PC-3 (cell line): ENCODE measurements at regions not wholly inside any gene's neighbourhood (a gene's known extent, or its start where the extent isn't known, plus 50 kb on each side); places are given as distances from the start of the nearest gene placed in this dataset.
A peak's percentile ranks its signal among the peaks of the same experiment; 100 is the strongest.

ENCODE experiments used
- ATAC-seq: fragments of 200-7000 bp; cut with Tn5 transposase; 2 replicates; pipeline ENCODE4 v1.9.1; 2020; ENCODE audit warnings: mild to moderate bottlenecking, moderate library complexity
- BruUV-seq: library from RNA; stranded (reverse); fragments of 400-500 nt; replicated peaks from 2 replicates; lab custom pipeline; 2021; lab: Mats Ljungman, UMichigan
- CTCF ChIA-PET: fragments of 300-600 bp; sonication (Branson Sonifier 250); formaldehyde crosslinking; loops from one replicate; lab custom pipeline; 2022; ENCODE audit warnings: antibody characterized with exemption; lab: Charles Lee
- POLR2A ChIA-PET: fragments of 300-600 bp; sonication (Branson Sonifier 250); formaldehyde crosslinking; loops from one replicate; lab custom pipeline; 2022; ENCODE audit warnings: antibody characterized with exemption; ENCODE audit not compliant: unreplicated experiment; lab: Charles Lee
- DNase-seq: peaks from one replicate; pipeline ENCODE4 v3.0.0-alpha.2; 2015
- H2AFZ ChIP-seq: fragments of 300-600 bp; sonication (generic); 2 replicates; pipeline ENCODE4 v1.6.0; 2016; ENCODE audit warnings: antibody characterized with exemption, low read length
- H3F3A ChIP-seq: fragments of 300-600 bp; sonication (generic); one replicate; pipeline ENCODE4 v1.6.0; 2017; ENCODE audit warnings: antibody characterized with exemption, low read length, control low read depth, mild to moderate bottlenecking; ENCODE audit not compliant: unreplicated experiment
- H3K27ac ChIP-seq: fragments of 300-600 bp; sonication (generic); 2 replicates; pipeline ENCODE4 v1.5.1; 2016; ENCODE audit warnings: mild to moderate bottlenecking, low read length
- H3K27me3 ChIP-seq: fragments of 300-600 bp; sonication (generic); 2 replicates; pipeline ENCODE4 v1.6.1; 2016; ENCODE audit warnings: low read length, mixed read lengths
- H3K36me3 ChIP-seq: fragments of 300-600 bp; sonication (generic); 2 replicates; pipeline ENCODE4 v1.6.1; 2016; ENCODE audit warnings: low read depth, mixed run types, low read length, mixed read lengths
- H3K4me1 ChIP-seq: fragments of 300-600 bp; sonication (generic); 2 replicates; pipeline ENCODE4 v1.5.1; 2016; ENCODE audit warnings: low read length; ENCODE audit not compliant: insufficient read depth
- H3K4me2 ChIP-seq: fragments of 300-600 bp; sonication (generic); 2 replicates; pipeline ENCODE4 v1.6.0; 2016; ENCODE audit warnings: low read length
- H3K4me3 ChIP-seq: fragments of 300-600 bp; sonication (generic); 2 replicates; pipeline ENCODE4 v1.5.1; 2016; ENCODE audit warnings: mild to moderate bottlenecking, low read length, mixed read lengths
- H3K79me2 ChIP-seq: fragments of 300-600 bp; sonication (generic); 2 replicates; pipeline ENCODE4 v1.6.1; 2017; ENCODE audit warnings: low read length, mixed read lengths
- H3K9ac ChIP-seq: fragments of 300-600 bp; sonication (generic); 2 replicates; pipeline ENCODE4 v1.6.0; 2016; ENCODE audit warnings: mild to moderate bottlenecking, low read length
- H3K9me2 ChIP-seq: fragments of 300-600 bp; sonication (generic); replicated peaks from 2 replicates; pipeline ENCODE4 v1.6.1; 2016; ENCODE audit warnings: mixed run types, low read length, mixed read lengths
- H3K9me3 ChIP-seq: fragments of 300-600 bp; sonication (generic); 2 replicates; pipeline ENCODE4 v1.6.1; 2016; ENCODE audit warnings: low read length, mixed read lengths
- H4K20me1 ChIP-seq: fragments of 300-600 bp; sonication (generic); 2 replicates; pipeline ENCODE4 v1.6.1; 2016; ENCODE audit warnings: low read length, mixed read lengths
- EZH2 ChIP-seq: fragments of 300-600 bp; sonication (generic); IDR thresholded peaks from one replicate; pipeline ENCODE4 v1.6.1; 2017; ENCODE audit warnings: antibody characterized with exemption, mild to moderate bottlenecking, low read length; ENCODE audit not compliant: unreplicated experiment
- EZH2phosphoT487 ChIP-seq: fragments of 300-600 bp; sonication (generic); IDR thresholded peaks from 2 replicates; pipeline ENCODE4 v1.6.1; 2018; ENCODE audit warnings: mild to moderate bottlenecking, antibody characterized with exemption, low read length, borderline replicate concordance
- intact Hi-C: fragments of 100-400 bp; cut with micrococcal nuclease; formaldehyde crosslinking; loops from 2 replicates; pipeline ENCODE4 v1.9.0; 2023
- TF ChIP-seq, protein P1 (sequence below): fragments of 300-600 bp; sonication (generic); conservative IDR thresholded peaks from 2 replicates; pipeline ENCODE4 v1.5.1; 2017; ENCODE audit warnings: antibody characterized with exemption, low read depth, mild to moderate bottlenecking, low read length

DNA sequence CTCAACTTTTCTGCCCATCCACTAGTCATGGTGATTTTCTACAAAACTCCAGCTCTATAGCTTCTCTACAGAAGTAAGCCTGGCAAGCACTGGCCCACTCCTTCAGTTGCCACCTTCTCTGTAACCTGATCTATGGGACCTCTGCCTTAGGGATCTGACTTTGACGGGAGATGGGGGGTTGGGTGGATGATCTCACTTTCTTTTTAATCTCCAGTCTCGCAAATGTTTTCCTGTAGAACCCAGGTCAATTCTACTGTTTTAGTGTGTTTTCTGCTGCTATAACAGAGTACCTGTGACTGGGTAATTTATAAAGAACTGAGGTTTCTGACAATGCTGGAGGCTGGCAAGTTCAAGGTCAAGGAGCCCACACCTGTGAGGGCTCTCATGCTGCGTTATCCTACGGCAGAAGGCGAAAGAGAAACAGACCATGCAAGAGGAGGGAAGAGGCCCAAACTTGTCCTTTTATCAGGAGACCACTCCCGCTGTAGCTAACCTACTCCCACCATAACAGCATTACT, 189.9 kb upstream of the THRB start:
- CTCF ChIA-PET = interaction anchor here (0.5 to 1.8 kb wide), 7 partner anchors 163 to 796 kb away, joined by 3 to 9 read pairs (median 3); no protein-coding TSS in a partner anchor
- H3K36me3 ChIP-seq = no peaks in the 10 kb centered on the region
- no peak overlapping the region for H3K4me3 ChIP-seq
- peaks cover 48% of the 10 kb centered on the region for H3K4me1 ChIP-seq
- H3K9ac ChIP-seq = no peak overlapping the region
- H3K9me3 ChIP-seq = no peaks in the 10 kb centered on the region
- POLR2A ChIA-PET = no interaction called here
- TF ChIP-seq, protein P1, sequence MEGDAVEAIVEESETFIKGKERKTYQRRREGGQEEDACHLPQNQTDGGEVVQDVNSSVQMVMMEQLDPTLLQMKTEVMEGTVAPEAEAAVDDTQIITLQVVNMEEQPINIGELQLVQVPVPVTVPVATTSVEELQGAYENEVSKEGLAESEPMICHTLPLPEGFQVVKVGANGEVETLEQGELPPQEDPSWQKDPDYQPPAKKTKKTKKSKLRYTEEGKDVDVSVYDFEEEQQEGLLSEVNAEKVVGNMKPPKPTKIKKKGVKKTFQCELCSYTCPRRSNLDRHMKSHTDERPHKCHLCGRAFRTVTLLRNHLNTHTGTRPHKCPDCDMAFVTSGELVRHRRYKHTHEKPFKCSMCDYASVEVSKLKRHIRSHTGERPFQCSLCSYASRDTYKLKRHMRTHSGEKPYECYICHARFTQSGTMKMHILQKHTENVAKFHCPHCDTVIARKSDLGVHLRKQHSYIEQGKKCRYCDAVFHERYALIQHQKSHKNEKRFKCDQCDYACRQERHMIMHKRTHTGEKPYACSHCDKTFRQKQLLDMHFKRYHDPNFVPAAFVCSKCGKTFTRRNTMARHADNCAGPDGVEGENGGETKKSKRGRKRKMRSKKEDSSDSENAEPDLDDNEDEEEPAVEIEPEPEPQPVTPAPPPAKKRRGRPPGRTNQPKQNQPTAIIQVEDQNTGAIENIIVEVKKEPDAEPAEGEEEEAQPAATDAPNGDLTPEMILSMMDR = no peak
- no peak for TF ChIP-seq EZH2phosphoT487
- TF ChIP-seq EZH2 = no peak
- no peaks in the 10 kb centered on the region for H3K9me2 ChIP-seq
- H3K4me2 ChIP-seq = peak overlapping the region; percentile 37
- no peak overlapping the region for H2AFZ ChIP-seq
- H3F3A ChIP-seq = no peaks in the 10 kb centered on the region
- no TSS peak for BruUV-seq
- DNase-seq (peak; percentile 44), ATAC-seq (no peak)
- no peaks in the 10 kb centered on the region for H3K79me2 ChIP-seq
- H4K20me1 ChIP-seq = no peaks in the 10 kb centered on the region
- intact Hi-C loops = loop anchor here (1.0 to 5.0 kb wide), 4 partner anchors 157 to 615 kb away; no protein-coding TSS in a partner anchor
- no peaks in the 10 kb centered on the region for H3K27me3 ChIP-seq
- H3K27ac ChIP-seq = no peak overlapping the region

DNA sequence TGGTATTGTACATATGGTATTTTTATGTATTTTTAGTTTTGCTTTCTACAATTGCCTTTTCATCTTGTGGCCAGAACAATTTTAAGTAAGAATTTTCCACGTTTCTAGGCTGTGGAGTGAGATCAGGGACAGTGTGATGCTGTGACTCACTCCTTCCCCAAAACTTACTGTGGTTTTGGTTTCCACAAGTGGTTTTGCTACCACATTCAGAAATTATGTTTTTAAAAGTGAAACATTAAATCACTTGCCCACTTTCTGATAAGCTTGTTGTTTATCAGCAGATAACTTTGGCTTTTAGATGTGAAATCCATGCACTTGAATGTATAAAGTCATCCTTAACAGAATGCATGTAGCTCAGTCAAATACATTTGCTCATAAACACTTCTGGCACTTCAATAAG, 192.2 kb upstream of the THRB start:
- Histone ChIP-seq H3K4me2 (peak overlapping the region; percentile 19), H3K27me3 (no peaks in the 10 kb centered on the region), H2AFZ (no peak overlapping the region), H3K79me2 (no peaks in the 10 kb centered on the region), H3K27ac (no peak overlapping the region), H3F3A (no peaks in the 10 kb centered on the region), H3K36me3 (no peaks in the 10 kb centered on the region), H3K4me3 (no peak overlapping the region), H4K20me1 (no peaks in the 10 kb centered on the region), H3K9me2 (no peaks in the 10 kb centered on the region), H3K4me1 (peaks cover 48% of the 10 kb centered on the region), H3K9me3 (no peaks in the 10 kb centered on the region), H3K9ac (no peak overlapping the region)
- no TSS peak for BruUV-seq
- ChIA-PET POLR2A (interaction anchor here (0.6 kb wide), 2 partner anchors 160 to 229 kb away, joined by 3 read pairs; no protein-coding TSS in a partner anchor), CTCF (interaction anchor here (0.7 kb wide), 1 partner anchor 297 kb away, joined by 3 read pairs; no protein-coding TSS in a partner anchor)
- intact Hi-C loops = no loop called here
- DNase-seq (peak; percentile 46), ATAC-seq (no peak)
- no peak for TF ChIP-seq EZH2phosphoT487
- TF ChIP-seq, protein P1 = no peak
- TF ChIP-seq EZH2 = no peak

DNA sequence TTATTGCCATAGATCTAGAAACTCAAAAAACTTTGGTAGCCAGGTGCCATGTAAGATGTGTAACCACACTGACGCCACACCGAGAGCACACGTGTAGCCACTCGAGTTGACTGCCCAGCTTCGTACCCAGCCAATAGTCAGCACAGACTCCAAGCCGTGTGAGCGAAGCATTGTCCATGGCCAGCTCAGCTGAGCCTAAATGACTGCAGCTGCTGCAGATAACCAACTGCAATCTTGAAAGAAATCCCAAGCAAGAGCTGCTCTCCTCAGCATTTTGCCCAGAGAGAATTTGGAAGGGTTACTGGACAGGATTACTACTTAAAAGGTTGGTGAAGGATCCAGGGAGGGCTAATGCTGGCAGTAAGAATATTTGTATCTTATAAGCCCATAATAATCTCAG, 193.0 kb upstream of the THRB start:
- Histone ChIP-seq H3K4me3 (no peak overlapping the region), H3K9ac (no peak overlapping the region), H3F3A (no peaks in the 10 kb centered on the region), H3K27ac (no peak overlapping the region), H3K36me3 (no peaks in the 10 kb centered on the region), H4K20me1 (no peaks in the 10 kb centered on the region), H3K9me2 (no peaks in the 10 kb centered on the region), H3K4me1 (peaks cover 48% of the 10 kb centered on the region), H2AFZ (no peak overlapping the region), H3K4me2 (no peak overlapping the region), H3K9me3 (no peaks in the 10 kb centered on the region), H3K79me2 (no peaks in the 10 kb centered on the region), H3K27me3 (no peaks in the 10 kb centered on the region)
- ChIA-PET POLR2A (no interaction called here), CTCF (no interaction called here)
- no peak for ATAC-seq
- DNase-seq = no peak
- intact Hi-C loops = loop anchor here (1.0 kb wide), 1 partner anchor 17 kb away; no protein-coding TSS in a partner anchor
- no peak for TF ChIP-seq EZH2
- TF ChIP-seq EZH2phosphoT487 = no peak
- TF ChIP-seq, protein P1 = no peak
- BruUV-seq = no TSS peak
